GM23248 (cell line): ENCODE measurements at regions not wholly inside any gene's neighbourhood (a gene's known extent, or its start where the extent isn't known, plus 50 kb on each side); places are given as distances from the start of the nearest gene placed in this dataset.

ENCODE experiments used
- DNase-seq: peaks from one replicate; pipeline ENCODE4 v3.0.0-alpha.2; 2015
- H2AFZ ChIP-seq: fragments of 200-600 bp; sonication (generic); 2 replicates; pipeline ENCODE4 v1.6.1; 2016; ENCODE audit warnings: antibody characterized with exemption
- H3F3A ChIP-seq: fragments of 200-600 bp; sonication (generic); 2 replicates; pipeline ENCODE4 v1.6.1; 2016; ENCODE audit warnings: mild to moderate bottlenecking, antibody characterized with exemption, mixed run types; ENCODE audit not compliant: insufficient read depth
- H3K27ac ChIP-seq: fragments of 200-600 bp; sonication (generic); 2 replicates; pipeline ENCODE4 v1.5.1; 2016; ENCODE audit warnings: mild to moderate bottlenecking
- H3K27me3 ChIP-seq: fragments of 200-600 bp; sonication (generic); replicated peaks from 2 replicates; pipeline ENCODE4 v1.6.1; 2016; ENCODE audit warnings: mild to moderate bottlenecking; ENCODE audit not compliant: insufficient read depth
- H3K36me3 ChIP-seq: fragments of 200-600 bp; sonication (generic); 2 replicates; pipeline ENCODE4 v1.6.1; 2016; ENCODE audit warnings: low read depth, mild to moderate bottlenecking
- H3K4me1 ChIP-seq: fragments of 200-600 bp; sonication (generic); 2 replicates; pipeline ENCODE4 v1.6.1; 2016; ENCODE audit warnings: mild to moderate bottlenecking; ENCODE audit not compliant: insufficient read depth
- H3K4me2 ChIP-seq: fragments of 200-600 bp; sonication (generic); one replicate; pipeline ENCODE4 v1.6.1; 2016; ENCODE audit warnings: mild to moderate bottlenecking; ENCODE audit not compliant: unreplicated experiment
- H3K4me3 ChIP-seq: fragments of 200-600 bp; sonication (generic); 2 replicates; pipeline ENCODE4 v1.5.1; 2016; ENCODE audit warnings: mild to moderate bottlenecking
- H3K79me2 ChIP-seq: fragments of 200-600 bp; sonication (generic); 2 replicates; pipeline ENCODE4 v1.6.1; 2016; ENCODE audit warnings: mild to moderate bottlenecking; ENCODE audit not compliant: insufficient read depth
- H3K9ac ChIP-seq: fragments of 200-600 bp; sonication (generic); 2 replicates; pipeline ENCODE4 v1.6.1; 2016; ENCODE audit warnings: mild to moderate bottlenecking
- H3K9me2 ChIP-seq: fragments of 200-600 bp; sonication (generic); 2 replicates; pipeline ENCODE4 v1.6.1; 2016; ENCODE audit warnings: mixed run types, mild to moderate bottlenecking, moderate library complexity; ENCODE audit not compliant: insufficient read depth
- H3K9me3 ChIP-seq: fragments of 200-600 bp; sonication (generic); one replicate; pipeline ENCODE4 v1.6.1; 2017; ENCODE audit warnings: low read depth
- H4K20me1 ChIP-seq: fragments of 200-600 bp; sonication (generic); 2 replicates; pipeline ENCODE4 v1.6.0; 2016; ENCODE audit not compliant: insufficient read depth
- EZH2 ChIP-seq: fragments of 200-600 bp; sonication (generic); IDR thresholded peaks from 2 replicates; pipeline ENCODE4 v1.6.1; 2018; ENCODE audit warnings: antibody characterized with exemption, mild to moderate bottlenecking; ENCODE audit not compliant: insufficient read depth, poor library complexity, severe bottlenecking
- EZH2phosphoT487 ChIP-seq: fragments of 200-600 bp; sonication (generic); IDR thresholded peaks from 2 replicates; pipeline ENCODE4 v1.6.1; 2018; ENCODE audit warnings: antibody characterized with exemption, moderate library complexity, mild to moderate bottlenecking, low read depth; ENCODE audit not compliant: insufficient read depth
- WGBS, 2 experiments: methylation state at CpG; one replicate each; pipeline ENCODE4 v1.1.6; 2015 to 2017; ENCODE audit warnings: low lambda C conversion rate in 2 of 2, low coverage in 1 of 2; ENCODE audit errors: missing lambda C conversion rate in 2 of 2; 5-methylcytosine and 5-hydroxymethylcytosine counted together
- in situ Hi-C: fragments of 300-500 bp; cut with MboI; formaldehyde crosslinking; loops from 2 replicates; pipeline ENCODE4 v1.15.0; 2020

DNA sequence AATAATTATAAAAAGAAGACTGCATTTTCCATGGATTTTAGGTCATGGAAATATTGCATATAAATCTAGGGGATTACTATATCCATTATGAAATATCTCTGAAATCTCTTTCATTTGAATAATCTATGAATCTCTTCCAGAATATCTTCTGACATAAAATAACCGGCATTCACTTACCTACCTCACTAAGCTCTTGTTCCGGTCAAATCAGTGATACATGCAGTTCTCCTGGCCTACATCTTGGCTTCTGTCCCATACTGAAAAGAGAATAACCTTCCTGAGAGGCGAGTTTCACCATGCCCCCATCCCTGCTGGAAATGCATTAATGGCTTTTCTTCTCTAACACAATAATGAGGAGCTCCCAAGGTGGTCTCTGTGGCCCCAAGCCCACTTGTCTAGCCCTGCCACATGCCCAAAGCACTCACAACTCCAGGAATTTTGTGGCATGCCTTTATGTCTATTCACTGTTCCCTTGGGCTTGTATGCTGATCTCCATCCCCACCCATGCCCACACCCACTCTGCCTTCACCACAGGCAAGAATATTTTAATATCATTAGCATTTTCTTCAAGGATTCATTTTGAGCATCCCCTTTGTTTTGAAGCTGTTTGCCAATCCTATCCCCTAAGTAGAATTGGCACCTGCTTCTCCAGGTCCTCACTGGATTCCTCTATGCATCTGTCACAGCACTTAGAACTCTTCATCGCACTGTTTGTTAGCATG is 401.6 kb downstream of the COG6 start:
- H3K27me3 ChIP-seq = peaks cover 18% of the 10 kb centered on the region; the same call in 1 of the 2 replicates
- H3K9me2 ChIP-seq = no peaks in the 10 kb centered on the region
- H2AFZ ChIP-seq = no peak overlapping the region
- H3K9ac ChIP-seq = no peak overlapping the region
- DNase-seq = no peak
- no peaks in the 10 kb centered on the region for H4K20me1 ChIP-seq
- no peak for TF ChIP-seq EZH2
- no peak for TF ChIP-seq EZH2phosphoT487
- peaks cover 14% of the 10 kb centered on the region for H3K4me1 ChIP-seq
- no peaks in the 10 kb centered on the region for H3K36me3 ChIP-seq
- no peak overlapping the region for H3K27ac ChIP-seq
- no peaks in the 10 kb centered on the region for H3K9me3 ChIP-seq
- H3K4me3 ChIP-seq = no peak overlapping the region
- 76 to 82% methylated on average over 4 of the region's 4 CpGs for WGBS, 2 experiments
- no peaks in the 10 kb centered on the region for H3K79me2 ChIP-seq
- no peak overlapping the region for H3K4me2 ChIP-seq
- in situ Hi-C loops = no loop called here
- H3F3A ChIP-seq = peaks cover 16% of the 10 kb centered on the region

DNA sequence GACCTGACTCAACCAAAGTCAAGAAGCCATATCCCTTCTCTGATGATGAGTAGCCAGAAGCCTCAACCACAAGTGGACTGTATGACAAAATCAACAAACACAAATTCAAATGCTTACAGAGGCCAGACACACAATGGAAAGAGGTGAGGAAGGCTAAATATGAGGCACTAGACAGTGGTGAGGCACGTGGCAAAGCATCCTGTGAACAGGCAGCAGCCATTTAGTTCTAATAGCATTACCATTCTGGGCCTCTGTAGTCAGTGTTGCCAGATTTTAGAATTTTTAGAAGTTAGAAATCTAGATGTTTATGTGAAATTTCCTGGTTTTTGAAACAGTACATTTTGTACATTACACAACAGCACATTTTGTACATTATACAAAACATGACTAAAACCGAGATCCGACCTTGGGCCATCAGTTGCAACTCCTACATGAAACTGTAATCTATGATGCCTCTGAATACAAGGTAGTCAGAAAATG is 403.3 kb downstream of the COG6 start:
- Histone ChIP-seq H3K4me1 (peaks cover 15% of the 10 kb centered on the region), H3K4me2 (no peak overlapping the region), H2AFZ (no peak overlapping the region), H3K4me3 (no peak overlapping the region), H3K9me2 (no peaks in the 10 kb centered on the region), H3K79me2 (no peaks in the 10 kb centered on the region), H3K27me3 (peaks cover 8% of the 10 kb centered on the region; the same call in 1 of the 2 replicates), H4K20me1 (no peaks in the 10 kb centered on the region), H3F3A (peaks cover 16% of the 10 kb centered on the region), H3K9ac (no peak overlapping the region), H3K27ac (no peak overlapping the region), H3K9me3 (no peaks in the 10 kb centered on the region), H3K36me3 (no peaks in the 10 kb centered on the region)
- WGBS, 2 experiments = 86 to 91% methylated on average over 3 of the region's 3 CpGs
- DNase-seq = no peak
- TF ChIP-seq EZH2phosphoT487 = no peak
- TF ChIP-seq EZH2 = no peak
- in situ Hi-C loops = no loop called here

DNA sequence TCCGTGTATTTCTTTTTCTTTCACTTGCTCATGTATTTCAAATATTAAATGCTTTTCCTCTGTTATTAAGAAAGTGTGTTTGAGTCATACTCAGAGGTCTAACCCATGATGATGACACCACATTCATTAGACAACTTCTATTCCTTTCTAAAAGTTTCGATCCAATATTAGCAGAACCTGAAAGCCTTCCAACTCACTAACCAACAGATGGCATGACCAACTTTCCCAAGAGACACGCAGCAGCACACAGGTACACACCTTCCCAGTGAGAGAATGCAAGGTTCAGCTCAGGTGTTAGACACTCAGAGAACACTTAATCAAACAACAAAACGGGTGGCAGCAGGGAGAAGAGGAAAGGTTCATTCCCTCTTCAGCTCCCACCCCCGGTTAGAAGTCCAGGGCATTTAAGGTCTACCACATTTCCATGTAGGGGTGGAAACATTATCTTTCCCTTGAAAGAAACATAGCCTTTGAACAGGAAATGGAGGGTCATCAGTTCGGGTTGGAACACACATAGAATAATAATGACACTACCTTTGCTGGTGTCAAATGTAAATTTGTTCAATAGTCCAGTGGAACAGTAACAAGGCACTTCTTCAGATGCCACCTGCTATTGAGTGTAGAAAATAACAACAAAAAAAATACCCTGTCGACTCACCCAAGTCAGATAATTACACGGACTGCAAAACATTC is 404.2 kb downstream of the COG6 start:
- H3K27me3 ChIP-seq = 0 out of 2 replicates have a peak, but pooled peaks cover 4% of the 10 kb centered on the region
- H3K9me2 ChIP-seq = no peaks in the 10 kb centered on the region
- TF ChIP-seq EZH2phosphoT487 (no peak), EZH2 (no peak)
- H3K4me3 ChIP-seq = no peak overlapping the region
- H3K36me3 ChIP-seq = no peaks in the 10 kb centered on the region
- H3K79me2 ChIP-seq = no peaks in the 10 kb centered on the region
- H3F3A ChIP-seq = peaks cover 16% of the 10 kb centered on the region
- DNase-seq = peak; percentile 43
- H3K9me3 ChIP-seq = no peaks in the 10 kb centered on the region
- WGBS, 2 experiments = 45% methylated on average over 8 of the region's 8 CpGs
- H3K27ac ChIP-seq = no peak overlapping the region
- peaks cover 23% of the 10 kb centered on the region for H3K4me1 ChIP-seq
- in situ Hi-C loops = no loop called here
- H3K4me2 ChIP-seq = peak overlapping the region; percentile 50
- no peak overlapping the region for H2AFZ ChIP-seq
- H4K20me1 ChIP-seq = no peaks in the 10 kb centered on the region
- H3K9ac ChIP-seq = no peak overlapping the region

GRCh38 chr13:40060296-40061007 is 405.0 kb downstream of the COG6 start:
- peak overlapping the region; percentile 50 for H3K4me2 ChIP-seq
- 0 out of 2 replicates have a peak overlapping the region, but pooled peaks have one; percentile 15 for H3K27ac ChIP-seq

More at GRCh38 chr13:40060296-40061007, 405.0 kb downstream of the COG6 start:
- DNase-seq = peak; percentile 96
- Histone ChIP-seq H3K9me2 (no peaks in the 10 kb centered on the region), H3K4me1 (peaks cover 29% of the 10 kb centered on the region), H3F3A (peaks cover 21% of the 10 kb centered on the region), H3K79me2 (no peaks in the 10 kb centered on the region), H3K9me3 (no peaks in the 10 kb centered on the region), H4K20me1 (no peaks in the 10 kb centered on the region), H3K36me3 (no peaks in the 10 kb centered on the region), H3K4me3 (no peak overlapping the region), H3K9ac (no peak overlapping the region), H3K27me3 (0 out of 2 replicates have a peak, but pooled peaks cover 4% of the 10 kb centered on the region), H2AFZ (no peak overlapping the region)
- TF ChIP-seq EZH2 = no peak
- TF ChIP-seq EZH2phosphoT487 = no peak
- in situ Hi-C loops = no loop called here
- WGBS, 2 experiments = 33 to 38% methylated on average over 4 of the region's 4 CpGs
